Activated CD4-positive, alpha-beta memory T cell treated with anti-CD3 and anti-CD28 coated beads, Interleukin-2, amount 10 ng/mL, durations not matched to agents 7 days and 5 days (primary cell): ENCODE measurements at regions not wholly inside any gene's neighbourhood (a gene's known extent, or its start where the extent isn't known, plus 50 kb on each side); places are given as distances from the start of the nearest gene placed in this dataset.

Experiments
- CTCF ChIA-PET: fragments of 350-600 bp; sonication (Branson Sonifier 250); formaldehyde crosslinking; loops from one replicate; lab custom pipeline; 2021; ENCODE audit warnings: antibody characterized with exemption, inconsistent platforms; lab: Charles Lee
- POLR2A ChIA-PET: fragments of 350-600 bp; sonication (Branson Sonifier 250); formaldehyde crosslinking; loops from one replicate; lab custom pipeline; 2021; ENCODE audit warnings: antibody characterized with exemption; lab: Charles Lee
- DNase-seq: peaks from one replicate; pipeline ENCODE4 v3.0.0-alpha.2; 2020
- H3K27ac Mint-ChIP-seq: one replicate; pipeline ENCODE4 v1.8.0; 2021; ENCODE audit warnings: mild to moderate bottlenecking, mixed read lengths
- H3K27me3 Mint-ChIP-seq: one replicate; pipeline ENCODE4 v1.8.0; 2021; ENCODE audit warnings: mixed read lengths
- H3K36me3 Mint-ChIP-seq: one replicate; pipeline ENCODE4 v1.8.0; 2021; ENCODE audit warnings: low read depth, mixed read lengths
- H3K4me1 Mint-ChIP-seq: one replicate; pipeline ENCODE4 v1.8.0; 2021; ENCODE audit warnings: mixed read lengths
- H3K4me3 Mint-ChIP-seq: one replicate; pipeline ENCODE4 v1.8.0; 2021; ENCODE audit warnings: mild to moderate bottlenecking, mixed read lengths
- H3K9me3 Mint-ChIP-seq: one replicate; pipeline ENCODE4 v1.8.0; 2021; ENCODE audit warnings: mixed read lengths

DNA sequence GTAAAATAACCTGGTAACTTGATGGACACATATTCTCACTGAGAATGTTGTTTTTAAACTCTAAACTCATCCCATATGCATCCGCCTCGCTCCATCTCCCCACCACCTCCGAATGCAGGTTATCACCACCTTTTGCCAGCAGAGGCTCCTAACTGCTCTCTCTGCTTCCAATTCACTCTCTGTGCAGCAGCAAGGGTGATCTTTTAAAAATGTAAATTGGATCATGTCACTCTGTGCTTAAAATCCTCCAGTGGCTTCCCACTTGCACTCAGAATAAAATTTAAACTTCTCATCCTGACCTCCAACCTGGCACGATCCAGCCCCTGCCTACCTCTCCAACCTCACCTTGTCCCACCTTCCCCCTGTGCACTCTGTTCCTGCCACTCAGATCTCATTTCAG, 317.2 kb downstream of the ZSWIM6 start:
- ChIA-PET POLR2A (no interaction called here), CTCF (interaction anchor here (1.3 kb wide), 1 partner anchor 9 kb away, joined by 12 read pairs; no protein-coding TSS in a partner anchor)
- H3K4me3 Mint-ChIP-seq: no peak overlapping the region
- H3K4me1 Mint-ChIP-seq: no peaks in the 10 kb centered on the region
- no peaks in the 10 kb centered on the region for H3K36me3 Mint-ChIP-seq
- peaks cover 12% of the 10 kb centered on the region for H3K27me3 Mint-ChIP-seq
- no peak for DNase-seq
- no peak overlapping the region for H3K27ac Mint-ChIP-seq
- H3K9me3 Mint-ChIP-seq: no peaks in the 10 kb centered on the region

DNA sequence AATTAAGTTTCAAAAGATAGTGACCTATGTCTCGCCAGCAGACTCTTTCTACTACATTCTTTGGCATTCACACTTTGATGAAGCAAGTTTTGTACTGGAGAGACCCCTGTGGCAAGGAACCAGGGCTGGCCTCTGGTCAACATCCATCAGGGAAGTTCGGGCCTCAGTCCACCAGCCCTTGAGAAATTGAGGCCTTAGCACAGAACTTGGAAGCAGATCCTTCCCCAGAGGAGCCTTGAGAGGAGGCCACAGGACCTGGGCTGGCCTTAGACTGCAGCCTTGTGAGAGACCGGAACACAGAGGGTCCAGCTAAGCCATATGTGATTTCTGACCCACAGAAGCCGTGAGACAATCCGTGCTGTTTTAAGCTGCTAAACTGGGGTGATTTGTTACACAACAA, 317.9 kb downstream of the ZSWIM6 start:
- H3K4me3 Mint-ChIP-seq: no peak overlapping the region
- no peak for DNase-seq
- H3K4me1 Mint-ChIP-seq: no peaks in the 10 kb centered on the region
- ChIA-PET POLR2A (no interaction called here), CTCF (no interaction called here)
- no peaks in the 10 kb centered on the region for H3K36me3 Mint-ChIP-seq
- no peak overlapping the region for H3K27ac Mint-ChIP-seq
- no peaks in the 10 kb centered on the region for H3K9me3 Mint-ChIP-seq
- peaks cover 9% of the 10 kb centered on the region for H3K27me3 Mint-ChIP-seq

DNA sequence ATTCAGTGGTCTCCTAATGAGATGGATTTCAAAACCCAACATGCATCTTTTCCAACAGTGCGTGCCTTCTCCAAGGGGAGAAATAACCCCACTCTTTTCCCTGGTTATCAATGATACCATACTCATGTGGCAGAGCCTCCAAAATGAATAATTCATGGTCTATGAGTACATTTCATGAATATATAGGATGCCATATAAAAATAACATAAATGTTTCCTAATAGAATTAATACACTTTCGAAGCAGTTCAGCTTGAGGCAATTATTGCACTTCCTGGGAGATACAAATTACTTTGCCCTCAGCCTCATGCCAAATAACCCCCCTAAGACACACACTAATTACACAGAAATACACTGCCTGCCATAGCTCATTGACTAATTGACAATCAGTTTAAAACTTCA, 318.6 kb downstream of the ZSWIM6 start:
- Mint-ChIP-seq H3K27me3 (peaks cover 15% of the 10 kb centered on the region), H3K4me1 (no peaks in the 10 kb centered on the region), H3K4me3 (no peak overlapping the region), H3K27ac (no peak overlapping the region), H3K36me3 (no peaks in the 10 kb centered on the region), H3K9me3 (no peaks in the 10 kb centered on the region)
- ChIA-PET POLR2A (no interaction called here), CTCF (no interaction called here)
- no peak for DNase-seq

DNA sequence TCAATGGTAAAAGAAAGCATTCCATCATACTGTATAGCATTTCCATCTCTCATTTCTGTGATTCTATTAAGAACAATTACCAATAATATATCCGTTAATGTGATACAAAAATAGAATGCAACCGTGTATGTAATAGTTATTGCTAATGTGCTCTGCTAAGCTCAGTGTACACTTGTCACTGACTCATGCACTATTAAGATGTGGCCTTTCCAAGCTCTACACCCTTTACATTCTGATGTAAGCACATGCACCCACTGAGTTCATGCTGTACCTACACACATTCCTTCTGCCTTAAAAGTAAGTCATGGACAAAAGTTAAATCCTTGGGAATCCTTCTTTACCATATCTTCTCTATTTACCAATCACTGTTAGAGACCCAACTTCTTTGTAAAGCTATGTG, 319.1 kb downstream of the ZSWIM6 start:
- H3K36me3 Mint-ChIP-seq: no peaks in the 10 kb centered on the region
- H3K27ac Mint-ChIP-seq: no peak overlapping the region
- peaks cover 19% of the 10 kb centered on the region for H3K27me3 Mint-ChIP-seq
- H3K4me3 Mint-ChIP-seq: no peak overlapping the region
- H3K9me3 Mint-ChIP-seq: no peaks in the 10 kb centered on the region
- CTCF ChIA-PET: interaction anchor here (0.5 kb wide), 1 partner anchor 111 kb away, joined by 3 read pairs; no protein-coding TSS in a partner anchor
- POLR2A ChIA-PET: no interaction called here
- no peaks in the 10 kb centered on the region for H3K4me1 Mint-ChIP-seq
- DNase-seq: no peak

DNA sequence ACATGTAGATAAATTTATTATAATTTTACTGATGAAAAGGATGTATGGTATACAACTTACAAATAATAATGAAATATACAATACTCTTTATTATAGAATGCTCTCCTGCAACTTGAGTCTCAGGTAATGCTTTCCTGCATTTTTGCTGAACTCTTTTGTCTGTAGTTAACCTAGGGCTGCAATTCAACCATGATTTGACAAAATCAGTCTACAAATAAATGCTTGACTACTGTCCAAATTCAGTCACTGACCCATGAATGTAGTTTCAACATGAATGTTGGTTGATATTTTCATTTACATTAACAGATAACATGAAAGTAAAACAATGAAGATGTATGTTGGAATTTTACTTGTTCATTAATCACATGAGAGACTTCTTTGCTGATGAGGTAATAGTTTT, 320.9 kb downstream of the ZSWIM6 start:
- H3K27me3 Mint-ChIP-seq: peaks cover 27% of the 10 kb centered on the region
- H3K36me3 Mint-ChIP-seq: no peaks in the 10 kb centered on the region
- ChIA-PET POLR2A (no interaction called here), CTCF (no interaction called here)
- H3K9me3 Mint-ChIP-seq: no peaks in the 10 kb centered on the region
- H3K4me3 Mint-ChIP-seq: no peak overlapping the region
- no peaks in the 10 kb centered on the region for H3K4me1 Mint-ChIP-seq
- no peak overlapping the region for H3K27ac Mint-ChIP-seq
- no peak for DNase-seq

DNA sequence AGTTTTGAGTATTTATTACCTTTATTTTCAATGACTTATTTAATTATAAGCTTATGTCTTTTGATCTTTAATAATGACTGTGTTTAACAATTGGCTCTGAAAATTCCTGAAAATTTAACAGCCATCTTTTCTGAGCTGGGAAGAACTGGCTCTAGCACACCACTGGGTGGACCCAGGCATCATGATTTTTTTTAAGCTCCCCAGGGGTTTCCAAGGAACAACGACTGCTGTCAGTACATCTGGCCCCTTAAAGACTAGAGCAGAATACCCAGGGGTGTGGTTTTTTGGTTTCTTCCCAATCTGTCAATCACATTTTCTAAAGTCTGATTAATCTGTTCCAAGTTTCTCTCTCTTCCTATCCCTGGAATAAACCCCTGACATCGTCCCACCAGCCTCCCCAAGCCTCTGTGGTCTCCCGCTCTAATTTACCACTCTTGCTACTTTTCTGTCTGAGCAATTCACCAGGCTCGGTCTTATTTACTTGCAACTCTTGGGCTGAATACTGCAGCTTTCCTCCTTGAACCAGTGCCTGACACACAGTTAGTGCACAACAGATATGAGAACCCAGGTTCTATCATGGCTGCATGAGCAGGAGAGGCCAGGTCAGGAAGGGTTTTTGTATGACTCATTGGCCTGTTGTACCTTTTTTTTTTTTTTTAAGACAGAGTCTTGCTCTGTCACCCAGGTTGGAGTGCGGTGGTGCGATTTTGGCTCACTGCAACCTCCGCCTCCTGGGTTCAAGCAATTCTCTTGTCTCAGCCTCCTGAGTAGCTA, 321.9 kb downstream of the ZSWIM6 start:
- H3K9me3 Mint-ChIP-seq: no peaks in the 10 kb centered on the region

DNA sequence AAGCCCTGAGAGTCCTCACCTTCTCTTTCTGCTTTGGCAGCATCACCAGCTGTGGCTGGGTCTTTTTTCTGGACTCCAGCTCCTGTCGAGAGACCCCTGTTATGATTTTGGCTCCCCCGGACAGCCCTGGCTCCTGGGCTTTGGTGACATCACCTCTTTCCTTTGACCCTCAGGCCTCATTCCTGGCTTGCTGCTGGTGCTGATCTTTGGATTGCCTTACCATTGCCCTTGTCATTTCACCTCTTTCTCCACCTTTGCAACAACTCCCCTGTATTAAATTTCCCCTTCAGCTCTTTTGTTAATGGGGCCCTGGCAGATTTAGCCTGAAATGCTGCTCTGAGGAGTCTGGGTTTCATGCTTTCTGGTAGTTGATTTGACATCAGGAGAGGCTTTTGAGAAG, 322.8 kb downstream of the ZSWIM6 start:
- ChIA-PET CTCF (no interaction called here), POLR2A (no interaction called here)
- Mint-ChIP-seq H3K4me1 (no peaks in the 10 kb centered on the region), H3K4me3 (no peak overlapping the region), H3K27ac (no peak overlapping the region), H3K27me3 (peaks cover 23% of the 10 kb centered on the region), H3K36me3 (no peaks in the 10 kb centered on the region), H3K9me3 (no peaks in the 10 kb centered on the region)
- no peak for DNase-seq

More for the DNA sequence above, 321.9 kb downstream of the ZSWIM6 start:
- no peaks in the 10 kb centered on the region for H3K4me1 Mint-ChIP-seq
- CTCF ChIA-PET: no interaction called here
- POLR2A ChIA-PET: no interaction called here
- H3K36me3 Mint-ChIP-seq: no peaks in the 10 kb centered on the region
- H3K4me3 Mint-ChIP-seq: no peak overlapping the region
- no peak overlapping the region for H3K27ac Mint-ChIP-seq
- DNase-seq: no peak
- peaks cover 27% of the 10 kb centered on the region for H3K27me3 Mint-ChIP-seq

DNA sequence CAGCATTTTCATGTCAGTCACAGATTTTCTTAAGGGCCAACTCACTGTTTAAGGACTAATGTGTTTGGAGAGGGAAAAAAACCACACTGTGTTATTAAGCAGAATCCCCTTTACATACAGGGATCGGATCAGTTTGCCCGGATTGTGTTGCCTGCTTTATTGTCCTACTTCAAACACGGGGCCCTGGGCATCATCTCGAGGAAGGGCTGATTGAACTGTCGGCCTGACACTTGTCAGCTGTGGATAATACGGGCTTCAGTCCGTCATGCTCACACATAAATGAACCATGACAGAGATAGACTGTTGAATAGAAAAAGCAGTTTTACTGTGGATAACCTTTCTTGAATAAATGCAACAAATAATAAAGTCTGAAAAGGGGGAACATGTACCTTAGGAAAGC, 325.0 kb downstream of the ZSWIM6 start:
- Mint-ChIP-seq H3K36me3 (no peaks in the 10 kb centered on the region), H3K4me1 (no peaks in the 10 kb centered on the region), H3K9me3 (no peaks in the 10 kb centered on the region), H3K27ac (no peak overlapping the region), H3K27me3 (peaks cover 23% of the 10 kb centered on the region), H3K4me3 (no peak overlapping the region)
- ChIA-PET CTCF (interaction anchor here (1.5 to 3.2 kb wide), 5 partner anchors 8 to 698 kb away, joined by 4 to 20 read pairs (median 12); no protein-coding TSS in a partner anchor), POLR2A (no interaction called here)
- no peak for DNase-seq

DNA sequence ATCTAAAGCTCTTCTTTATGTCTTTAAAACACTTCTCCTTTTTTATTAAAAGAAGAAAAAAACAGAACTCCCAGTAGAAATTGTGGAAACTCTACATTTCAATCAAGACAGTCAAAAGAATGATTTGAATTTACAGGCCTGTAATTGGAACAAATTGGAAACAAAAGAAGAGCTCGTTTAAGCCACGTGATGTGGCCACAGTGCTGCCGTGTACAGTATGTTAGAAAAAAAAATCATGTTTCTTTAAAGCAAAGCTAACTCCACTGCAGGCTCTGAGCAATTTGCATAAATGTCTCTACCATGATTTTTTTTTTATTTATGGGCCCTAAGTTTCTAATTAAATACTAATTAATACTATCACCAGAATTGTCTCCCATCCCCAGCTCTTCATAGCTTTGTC, 325.6 kb downstream of the ZSWIM6 start:
- Mint-ChIP-seq H3K27me3 (peaks cover 23% of the 10 kb centered on the region), H3K4me1 (no peaks in the 10 kb centered on the region), H3K4me3 (no peak overlapping the region), H3K36me3 (no peaks in the 10 kb centered on the region), H3K27ac (no peak overlapping the region), H3K9me3 (no peaks in the 10 kb centered on the region)
- POLR2A ChIA-PET: no interaction called here
- no peak for DNase-seq
- CTCF ChIA-PET: interaction anchor here (0.7 to 3.2 kb wide), 9 partner anchors 9 to 698 kb away, joined by 3 to 20 read pairs (median 4); no protein-coding TSS in a partner anchor

DNA sequence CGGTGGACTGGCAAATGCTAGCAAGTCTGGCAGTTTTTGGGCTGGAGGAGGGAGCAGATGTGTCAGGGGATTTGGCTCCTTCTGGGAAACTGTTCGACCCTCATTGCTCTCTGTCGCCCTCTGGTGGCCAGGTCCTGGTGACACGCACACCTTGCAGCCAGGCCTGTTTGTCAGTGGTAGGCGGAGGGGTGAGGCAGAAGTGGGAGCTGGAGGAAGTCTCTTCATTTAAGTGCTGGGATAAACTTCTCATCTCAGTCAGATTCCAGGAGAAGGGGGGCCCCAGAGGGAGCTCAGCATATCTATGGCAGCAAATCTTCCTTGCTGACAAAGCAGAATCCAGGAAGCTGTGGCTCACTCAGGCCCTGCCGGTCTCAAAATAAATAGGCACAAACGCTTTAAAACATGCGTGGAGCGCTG, 326.5 kb downstream of the ZSWIM6 start:
- Mint-ChIP-seq H3K4me3 (no peak overlapping the region), H3K9me3 (no peaks in the 10 kb centered on the region), H3K4me1 (no peaks in the 10 kb centered on the region), H3K36me3 (no peaks in the 10 kb centered on the region), H3K27me3 (peaks cover 20% of the 10 kb centered on the region), H3K27ac (no peak overlapping the region)
- ChIA-PET POLR2A (no interaction called here), CTCF (interaction anchor here (0.7 to 3.2 kb wide), 12 partner anchors 9 to 699 kb away, joined by 3 to 20 read pairs (median 4); no protein-coding TSS in a partner anchor)
- DNase-seq: peak; percentile 78

DNA sequence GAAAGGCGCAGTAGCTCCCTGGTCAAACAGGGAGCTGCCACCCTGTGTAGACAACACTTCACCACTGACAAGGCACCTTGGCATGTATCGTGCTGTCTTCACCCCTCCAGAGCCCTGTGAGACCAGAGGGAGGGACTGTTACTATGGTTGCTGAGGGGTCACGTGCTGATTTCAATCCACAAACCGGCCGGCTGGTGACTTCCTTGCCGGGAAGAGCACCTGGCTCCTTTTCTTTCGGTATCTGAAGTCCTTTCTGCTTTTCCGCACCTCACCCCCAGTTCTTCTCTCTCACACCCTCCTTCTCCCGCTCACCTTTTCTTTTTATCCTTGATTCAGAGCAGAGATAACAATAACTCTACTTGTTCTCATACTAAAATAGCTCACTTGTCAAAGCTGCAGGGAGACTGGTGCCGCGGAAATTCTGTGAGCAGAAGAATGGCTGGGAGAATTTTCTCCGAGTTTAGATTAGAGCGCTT, 327.2 kb downstream of the ZSWIM6 start:
- Mint-ChIP-seq H3K27me3 (peaks cover 20% of the 10 kb centered on the region), H3K36me3 (no peaks in the 10 kb centered on the region), H3K9me3 (no peaks in the 10 kb centered on the region), H3K4me3 (no peak overlapping the region), H3K4me1 (no peaks in the 10 kb centered on the region), H3K27ac (no peak overlapping the region)
- ChIA-PET CTCF (interaction anchor here (0.7 to 3.2 kb wide), 10 partner anchors 11 to 700 kb away, joined by 3 to 20 read pairs (median 6); no protein-coding TSS in a partner anchor), POLR2A (no interaction called here)
- DNase-seq: no peak

DNA sequence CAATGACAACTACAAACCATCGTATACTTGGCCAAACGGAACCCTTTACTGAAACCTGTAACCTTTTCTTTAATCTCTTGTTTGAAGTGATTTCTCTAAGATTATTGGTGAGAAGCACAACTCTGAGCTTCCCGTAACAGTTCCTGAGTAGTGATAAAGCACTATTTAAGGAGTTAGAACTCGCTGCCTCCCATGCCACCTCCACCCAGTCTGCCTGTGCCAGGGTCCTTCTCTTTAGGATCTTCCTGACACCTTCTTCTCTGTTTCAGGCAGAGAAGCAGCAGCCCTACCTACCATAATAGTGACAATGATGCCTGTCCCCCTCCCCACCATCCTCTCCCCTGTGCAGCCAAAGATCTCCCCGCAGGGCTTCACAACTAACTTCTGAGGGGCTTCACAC, 330.6 kb downstream of the ZSWIM6 start:
- Mint-ChIP-seq H3K9me3 (no peaks in the 10 kb centered on the region), H3K36me3 (no peaks in the 10 kb centered on the region), H3K4me1 (no peaks in the 10 kb centered on the region), H3K27me3 (peaks cover 3% of the 10 kb centered on the region), H3K4me3 (no peak overlapping the region), H3K27ac (no peak overlapping the region)
- no peak for DNase-seq
- CTCF ChIA-PET: no interaction called here
- POLR2A ChIA-PET: no interaction called here

DNA sequence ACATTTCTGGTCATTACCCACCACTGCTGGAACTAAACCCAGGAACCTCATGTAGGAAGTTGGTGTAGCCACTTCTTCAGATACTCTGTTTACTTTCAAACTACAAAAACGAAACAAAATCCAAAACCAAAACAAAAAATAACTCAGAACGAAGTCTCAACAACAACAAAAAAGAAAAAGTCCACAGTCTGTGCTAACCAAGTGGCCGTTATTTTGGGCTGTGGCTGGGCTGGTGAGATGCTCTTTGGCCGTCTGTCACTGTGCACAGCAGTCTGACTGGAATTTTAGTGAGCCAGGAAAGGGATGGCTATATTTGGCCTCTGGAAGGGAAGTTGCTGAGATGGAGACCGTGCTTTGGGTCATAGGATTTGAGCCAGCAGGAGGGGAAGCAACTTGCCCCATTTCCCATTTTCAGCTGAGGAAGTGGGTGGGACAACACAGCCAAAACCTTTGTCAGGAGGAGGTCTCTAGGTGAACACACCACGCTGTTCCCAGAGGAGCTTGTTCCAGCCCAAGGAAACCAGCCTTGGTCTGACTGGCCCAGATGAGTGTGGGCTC, 334.1 kb downstream of the ZSWIM6 start:
- H3K27me3 Mint-ChIP-seq: peaks cover 16% of the 10 kb centered on the region
- H3K9me3 Mint-ChIP-seq: no peaks in the 10 kb centered on the region
- DNase-seq: no peak
- H3K4me3 Mint-ChIP-seq: no peak overlapping the region
- ChIA-PET POLR2A (no interaction called here), CTCF (no interaction called here)
- no peak overlapping the region for H3K27ac Mint-ChIP-seq
- H3K4me1 Mint-ChIP-seq: no peaks in the 10 kb centered on the region
- no peaks in the 10 kb centered on the region for H3K36me3 Mint-ChIP-seq
